22Rv1 (cell line): ENCODE measurements at regions not wholly inside any gene's neighbourhood (a gene's known extent, or its start where the extent isn't known, plus 50 kb on each side); places are given as distances from the start of the nearest gene placed in this dataset.
A peak's percentile ranks its signal among the peaks of the same experiment; 100 is the strongest.

Experiments
- H3K27ac ChIP-seq: fragments of 450-650 bp; 2 replicates; pipeline ENCODE4 v1.5.1; 2017
- CTCF ChIP-seq: fragments of 450-650 bp; IDR thresholded peaks from 2 replicates; pipeline ENCODE4 v1.5.1; 2017; ENCODE audit warnings: mild to moderate bottlenecking
- ZFX ChIP-seq: fragments of 450-650 bp; IDR thresholded peaks from 2 replicates; pipeline ENCODE4 v1.6.1; 2017; ENCODE audit warnings: antibody characterized with exemption, borderline replicate concordance

DNA sequence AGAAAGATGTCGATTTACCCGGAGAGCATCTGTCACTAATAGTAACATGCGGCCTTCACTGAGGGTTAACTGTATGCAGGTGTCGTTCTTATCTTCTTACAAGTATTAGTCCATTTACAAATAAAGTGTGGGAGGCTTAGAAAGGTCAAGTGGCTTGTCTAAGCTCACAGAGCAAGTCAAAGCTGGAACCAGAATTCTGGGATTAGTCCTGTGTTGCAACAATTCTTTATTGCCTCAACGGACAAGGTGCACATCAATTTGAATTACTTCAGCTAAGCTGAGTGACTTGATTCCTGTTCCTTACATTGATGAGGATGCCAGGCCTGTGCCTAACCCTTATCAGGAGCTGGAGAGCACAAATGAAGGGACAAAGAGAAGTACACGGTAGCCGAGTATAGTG, 1193.6 kb downstream of the UQCRFS1 start:
- no peak for TF ChIP-seq CTCF
- no peak for TF ChIP-seq ZFX
- no peak overlapping the region for H3K27ac ChIP-seq

GRCh38 chr19:28018499-28018898, 1194.5 kb downstream of the UQCRFS1 start:
- no peak for TF ChIP-seq CTCF
- TF ChIP-seq ZFX: no peak
- H3K27ac ChIP-seq: no peak overlapping the region

DNA sequence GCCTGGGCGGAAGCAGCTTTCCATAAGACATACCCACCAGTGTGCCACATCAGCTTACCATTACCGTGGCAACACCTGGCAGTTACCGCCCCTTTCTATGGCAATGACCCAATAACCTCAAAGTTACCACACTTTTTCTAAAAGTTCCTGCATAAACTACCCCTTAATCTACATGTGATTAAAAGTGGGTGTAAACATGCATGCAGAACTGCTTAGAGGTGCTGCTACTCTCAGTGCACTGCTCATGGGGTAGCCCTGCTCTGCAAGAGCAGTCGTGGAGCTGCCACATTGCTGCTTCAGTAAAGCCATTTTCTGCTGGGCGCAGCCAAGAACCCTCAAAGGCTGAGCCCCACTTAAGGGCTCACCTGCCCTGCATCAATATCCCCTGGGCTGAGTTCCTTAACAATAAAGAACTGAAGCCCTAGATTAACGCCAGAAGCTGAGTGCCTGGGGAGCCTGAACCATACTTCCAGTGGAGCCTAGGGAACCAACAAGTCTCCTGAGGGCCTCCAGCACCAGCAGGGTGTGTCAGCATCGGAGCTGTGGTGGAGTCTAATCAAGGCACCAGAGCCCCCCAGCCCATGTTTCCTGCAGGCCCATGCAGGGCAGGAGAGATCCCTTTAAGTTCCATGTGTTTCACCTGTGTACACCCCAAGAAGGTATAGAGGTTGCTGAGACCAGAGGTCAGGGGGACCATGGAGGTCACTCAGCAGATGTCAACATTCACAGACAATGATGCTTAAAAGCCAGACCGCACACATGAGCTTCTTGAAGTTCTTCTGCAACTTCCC, 1198.1 kb downstream of the UQCRFS1 start:
- H3K27ac ChIP-seq: no peak overlapping the region
- TF ChIP-seq ZFX: no peak

DNA sequence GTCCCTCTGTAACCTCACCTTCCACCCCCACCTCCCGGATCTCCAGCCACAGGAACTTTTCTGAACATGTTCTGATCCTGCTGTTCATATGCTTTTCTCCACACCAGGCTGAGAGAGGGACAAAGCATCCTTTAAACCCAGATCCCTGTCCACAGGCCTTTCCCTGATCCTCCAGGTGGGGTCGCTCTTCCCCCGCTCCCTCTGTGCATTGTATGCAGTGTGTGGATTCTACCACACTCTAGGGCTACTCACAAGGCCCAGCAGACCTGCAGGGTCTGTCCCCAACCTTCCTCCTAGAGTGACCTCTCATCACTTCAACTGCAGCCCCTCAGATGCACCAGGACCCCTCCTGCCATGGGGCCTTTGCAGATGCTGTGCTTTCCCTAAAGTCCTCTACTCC, 1200.6 kb downstream of the UQCRFS1 start:
- TF ChIP-seq CTCF (peak; percentile 47), ZFX (no peak)
- H3K27ac ChIP-seq: no peak overlapping the region

DNA sequence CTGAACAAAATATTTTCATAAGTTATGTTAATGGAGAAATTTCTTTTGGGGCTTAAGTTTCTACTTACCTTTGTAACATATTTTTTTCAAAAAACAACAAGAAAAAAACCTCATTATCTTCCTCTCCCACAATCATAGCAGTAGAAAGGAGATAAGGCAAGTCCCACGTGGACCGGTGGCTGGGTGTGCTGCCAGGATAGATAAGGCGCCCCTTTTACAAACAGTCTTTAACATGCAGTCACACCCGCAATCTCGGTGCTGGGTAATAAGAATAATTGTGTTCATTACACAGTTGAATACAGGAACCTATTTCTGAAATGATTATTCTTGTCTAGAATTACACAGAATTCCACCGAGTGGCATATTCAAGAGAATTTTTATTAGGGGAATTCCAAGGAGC, 1202.3 kb downstream of the UQCRFS1 start:
- no peak for TF ChIP-seq ZFX
- no peak for TF ChIP-seq CTCF
- H3K27ac ChIP-seq: no peak overlapping the region

DNA sequence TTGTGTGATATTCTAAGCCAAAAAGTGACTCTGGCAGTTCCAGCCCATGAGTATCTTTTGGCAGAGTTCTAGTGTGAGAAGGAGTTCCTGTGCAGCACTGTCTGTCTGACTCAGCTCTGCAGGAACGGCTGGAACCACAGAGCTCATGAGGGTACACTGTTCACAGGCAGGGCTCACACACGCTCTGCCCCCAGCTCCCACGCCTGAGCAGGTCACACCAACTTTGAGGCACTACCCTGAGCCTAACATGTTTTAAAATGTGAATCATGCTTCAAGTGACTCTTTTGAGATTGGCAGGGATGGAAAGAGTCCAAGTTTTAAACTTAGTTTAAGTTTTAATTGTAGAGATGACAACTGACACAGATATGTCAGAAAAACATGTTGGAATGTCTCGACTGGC, 1203.3 kb downstream of the UQCRFS1 start:
- no peak for TF ChIP-seq ZFX
- H3K27ac ChIP-seq: no peak overlapping the region

GRCh38 chr19:28008695-28009094, 1204.3 kb downstream of the UQCRFS1 start:
- no peak overlapping the region for H3K27ac ChIP-seq
- TF ChIP-seq ZFX: no peak

GRCh38 chr19:28003543-28003942, 1209.4 kb downstream of the UQCRFS1 start:
- no peak overlapping the region for H3K27ac ChIP-seq
- TF ChIP-seq ZFX (no peak), CTCF (no peak)

GRCh38 chr19:27997069-27997468, 1215.9 kb downstream of the UQCRFS1 start:
- peak overlapping the region; percentile 14 for H3K27ac ChIP-seq
- TF ChIP-seq ZFX: no peak
